ENCODE measurements at regions not wholly inside any gene's neighbourhood (a gene's known extent, or its start where the extent isn't known, plus 50 kb on each side); places are given as distances from the start of the nearest gene placed in this dataset.

DNA sequence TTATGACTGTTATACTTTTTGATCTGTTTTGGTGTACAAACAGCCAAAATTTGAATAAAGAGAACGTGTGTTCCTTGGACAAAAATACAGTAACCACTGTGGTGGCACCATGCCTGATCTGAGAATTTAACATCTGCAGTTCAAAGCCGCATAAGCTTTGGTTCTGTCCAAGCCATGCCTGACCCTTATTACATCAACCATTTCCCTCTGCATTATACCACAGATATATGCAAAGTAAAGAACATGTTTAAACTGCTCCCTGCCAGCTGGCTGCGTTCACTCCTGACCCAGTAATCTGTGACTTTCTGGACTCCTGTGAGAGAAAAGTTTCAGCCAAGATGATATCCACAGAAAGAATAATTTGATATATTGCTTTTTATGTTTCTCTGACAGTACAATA lies 890.5 kb upstream of the ANO3 start:
- no peaks in the 10 kb centered on the region for H3K4me1 ChIP-seq (ENCODE audit: control insufficient read depth, insufficient read depth, low read length)
- ATAC-seq, result no peak
- no peaks in the 10 kb centered on the region for H3K27me3 ChIP-seq (ENCODE audit: control insufficient read depth, insufficient read depth, low read length)
- TF ChIP-seq REST (IDR thresholded peaks at IDR 0.05; ENCODE audit: insufficient read depth in 1 of 2, low read depth in 2 of 2, low read length in 1 of 2) (no peak), TCF7L2 (IDR thresholded peaks at IDR 0.05; ENCODE audit: low read depth, low read length) (no peak), POLR2AphosphoS5 (IDR thresholded peaks at IDR 0.05; ENCODE audit: low read depth, low read length) (no peak), SIN3A (IDR thresholded peaks at IDR 0.05; ENCODE audit: borderline replicate concordance, insufficient read depth, low read depth, low read length) (no peak)
- TF ChIP-seq, protein P1, sequence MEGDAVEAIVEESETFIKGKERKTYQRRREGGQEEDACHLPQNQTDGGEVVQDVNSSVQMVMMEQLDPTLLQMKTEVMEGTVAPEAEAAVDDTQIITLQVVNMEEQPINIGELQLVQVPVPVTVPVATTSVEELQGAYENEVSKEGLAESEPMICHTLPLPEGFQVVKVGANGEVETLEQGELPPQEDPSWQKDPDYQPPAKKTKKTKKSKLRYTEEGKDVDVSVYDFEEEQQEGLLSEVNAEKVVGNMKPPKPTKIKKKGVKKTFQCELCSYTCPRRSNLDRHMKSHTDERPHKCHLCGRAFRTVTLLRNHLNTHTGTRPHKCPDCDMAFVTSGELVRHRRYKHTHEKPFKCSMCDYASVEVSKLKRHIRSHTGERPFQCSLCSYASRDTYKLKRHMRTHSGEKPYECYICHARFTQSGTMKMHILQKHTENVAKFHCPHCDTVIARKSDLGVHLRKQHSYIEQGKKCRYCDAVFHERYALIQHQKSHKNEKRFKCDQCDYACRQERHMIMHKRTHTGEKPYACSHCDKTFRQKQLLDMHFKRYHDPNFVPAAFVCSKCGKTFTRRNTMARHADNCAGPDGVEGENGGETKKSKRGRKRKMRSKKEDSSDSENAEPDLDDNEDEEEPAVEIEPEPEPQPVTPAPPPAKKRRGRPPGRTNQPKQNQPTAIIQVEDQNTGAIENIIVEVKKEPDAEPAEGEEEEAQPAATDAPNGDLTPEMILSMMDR (IDR thresholded peaks at IDR 0.05), result no peak
- H3K36me3 ChIP-seq (ENCODE audit: control insufficient read depth, insufficient read depth, low read length), result no peaks in the 10 kb centered on the region
- POLR2A ChIA-PET, result no interaction called here
- CTCF ChIA-PET, result no interaction called here
- H3K27ac ChIP-seq (ENCODE audit: low read length), result no peak overlapping the region
- in situ Hi-C loops (cut with HindIII; ENCODE audit: low pct_unique_long_range_greater_than_20kb, low sequenced_read_pairs), result no loop called here
- BruUV-seq (replicated peaks), result no TSS peak
- no peak overlapping the region for H3K4me3 ChIP-seq (ENCODE audit: low read depth in 2 of 2, low read length in 2 of 2)
- DNase-seq (ENCODE audit: low read depth, low spot score), result no peak
- H3K9me3 ChIP-seq (ENCODE audit: control insufficient read depth, insufficient read depth, low read depth, low read length), result no peaks in the 10 kb centered on the region
- intact Hi-C loops (cut with micrococcal nuclease; ENCODE audit: unreplicated experiment), result no loop called here

- ChIA-PET CTCF (no interaction called here), POLR2A (no interaction called here)
- Histone ChIP-seq H3K27ac (ENCODE audit: low read length) (no peak overlapping the region), H3K27me3 (ENCODE audit: control insufficient read depth, insufficient read depth, low read length) (no peaks in the 10 kb centered on the region), H3K4me1 (ENCODE audit: control insufficient read depth, insufficient read depth, low read length) (no peaks in the 10 kb centered on the region), H3K36me3 (ENCODE audit: control insufficient read depth, insufficient read depth, low read length) (no peaks in the 10 kb centered on the region), H3K9me3 (ENCODE audit: control insufficient read depth, insufficient read depth, low read depth, low read length) (no peaks in the 10 kb centered on the region), H3K4me3 (ENCODE audit: low read depth in 2 of 2, low read length in 2 of 2) (no peak overlapping the region)
- ATAC-seq (no peak), DNase-seq (ENCODE audit: low read depth, low spot score) (no peak)
- no TSS peak for BruUV-seq (replicated peaks)
- intact Hi-C loops (cut with micrococcal nuclease; ENCODE audit: unreplicated experiment) (no loop called here), in situ Hi-C loops (cut with HindIII; ENCODE audit: low pct_unique_long_range_greater_than_20kb, low sequenced_read_pairs) (no loop called here)
- TF ChIP-seq REST (IDR thresholded peaks at IDR 0.05; ENCODE audit: insufficient read depth in 1 of 2, low read depth in 2 of 2, low read length in 1 of 2), result no peak
- no peak for TF ChIP-seq POLR2AphosphoS5 (IDR thresholded peaks at IDR 0.05; ENCODE audit: low read depth, low read length)
- TF ChIP-seq, protein P1 (IDR thresholded peaks at IDR 0.05), result no peak
- TF ChIP-seq TCF7L2 (IDR thresholded peaks at IDR 0.05; ENCODE audit: low read depth, low read length), result no peak
- TF ChIP-seq SIN3A (IDR thresholded peaks at IDR 0.05; ENCODE audit: borderline replicate concordance, insufficient read depth, low read depth, low read length), result no peak
Measured at GRCh38 chr11:25449091-25449490, 882.8 kb upstream of the ANO3 start.
